Vagina (tissue), 2 donors: ENCODE measurements at regions not wholly inside any gene's neighbourhood (a gene's known extent, or its start where the extent isn't known, plus 50 kb on each side); places are given as distances from the start of the nearest gene placed in this dataset.
"Not testable (repeated sequence)": the region's sequence is repeated elsewhere in the genome, so short reads cannot be mapped to it uniquely, and the experiment has no call there.

Source experiments
- POLR2A ChIP-seq, 2 donors: fragments of 450-650 bp; IDR thresholded peaks; one replicate each; pipeline ENCODE4 v1.6.1; 2017; ENCODE audit warnings: antibody characterized with exemption in 2 of 2, mild to moderate bottlenecking in 2 of 2, moderate library complexity in 2 of 2
- POLR2AphosphoS5 ChIP-seq, 2 donors: sonication (generic); formaldehyde crosslinking; IDR thresholded peaks; one replicate each; pipeline ENCODE4 v1.9.0; 2017; ENCODE audit warnings: antibody characterized with exemption in 2 of 2, mild to moderate bottlenecking in 2 of 2, low read depth in 1 of 2; ENCODE audit not compliant: insufficient read depth in 1 of 2
- TF ChIP-seq, protein P1 (sequence below), 3 experiments: fragments of 450-650 bp in 2 of 3; fragments of 200-600 bp in 1 of 3; sonication (generic) in 1 of 3; IDR thresholded peaks; one replicate each; pipeline ENCODE4 v1.5.1; 2017 to 2019; ENCODE audit warnings: antibody characterized with exemption in 3 of 3, mild to moderate bottlenecking in 2 of 3, moderate library complexity in 2 of 3

DNA sequence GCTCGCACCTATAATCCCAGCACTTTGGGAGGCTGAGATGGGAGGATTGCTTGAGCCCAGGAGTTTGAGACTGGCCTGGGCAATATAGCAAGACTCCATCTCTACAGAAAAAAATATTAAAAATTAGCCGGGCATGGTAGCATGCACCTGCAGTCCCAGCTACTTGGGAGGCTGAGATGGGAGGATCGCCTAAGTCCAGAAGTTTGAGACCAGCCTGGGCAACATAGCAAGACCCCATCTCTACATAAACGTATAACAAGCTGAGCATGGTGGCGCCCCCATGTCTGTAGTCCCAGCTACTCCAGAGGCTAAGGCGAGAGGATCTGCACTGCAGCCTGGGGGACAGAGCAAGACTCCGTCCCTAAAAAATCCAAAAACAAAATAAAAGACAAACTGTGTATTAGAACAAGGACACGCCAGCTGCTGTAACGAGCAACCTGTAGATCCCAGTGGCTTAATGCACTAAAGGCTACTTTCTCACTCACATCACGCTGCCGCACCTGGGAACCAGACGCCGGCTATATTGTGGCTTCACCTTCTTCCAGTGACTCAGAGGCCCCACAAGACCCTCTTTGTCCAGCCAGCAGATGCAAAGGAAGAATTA, 81.9 kb upstream of the ADGRE5 start:
- TF ChIP-seq, protein P1, sequence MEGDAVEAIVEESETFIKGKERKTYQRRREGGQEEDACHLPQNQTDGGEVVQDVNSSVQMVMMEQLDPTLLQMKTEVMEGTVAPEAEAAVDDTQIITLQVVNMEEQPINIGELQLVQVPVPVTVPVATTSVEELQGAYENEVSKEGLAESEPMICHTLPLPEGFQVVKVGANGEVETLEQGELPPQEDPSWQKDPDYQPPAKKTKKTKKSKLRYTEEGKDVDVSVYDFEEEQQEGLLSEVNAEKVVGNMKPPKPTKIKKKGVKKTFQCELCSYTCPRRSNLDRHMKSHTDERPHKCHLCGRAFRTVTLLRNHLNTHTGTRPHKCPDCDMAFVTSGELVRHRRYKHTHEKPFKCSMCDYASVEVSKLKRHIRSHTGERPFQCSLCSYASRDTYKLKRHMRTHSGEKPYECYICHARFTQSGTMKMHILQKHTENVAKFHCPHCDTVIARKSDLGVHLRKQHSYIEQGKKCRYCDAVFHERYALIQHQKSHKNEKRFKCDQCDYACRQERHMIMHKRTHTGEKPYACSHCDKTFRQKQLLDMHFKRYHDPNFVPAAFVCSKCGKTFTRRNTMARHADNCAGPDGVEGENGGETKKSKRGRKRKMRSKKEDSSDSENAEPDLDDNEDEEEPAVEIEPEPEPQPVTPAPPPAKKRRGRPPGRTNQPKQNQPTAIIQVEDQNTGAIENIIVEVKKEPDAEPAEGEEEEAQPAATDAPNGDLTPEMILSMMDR (IDR thresholded peaks at IDR 0.05) = not testable (repeated sequence)
- not testable (repeated sequence) for TF ChIP-seq POLR2A (IDR thresholded peaks at IDR 0.05); POLR2AphosphoS5 (IDR thresholded peaks at IDR 0.05; ENCODE audit: insufficient read depth in 1 of 2, low read depth in 1 of 2)
